Natural killer cell (primary cell): ENCODE measurements at regions not wholly inside any gene's neighbourhood (a gene's known extent, or its start where the extent isn't known, plus 50 kb on each side); places are given as distances from the start of the nearest gene placed in this dataset.

Experiments
- ATAC-seq, 3 donors: fragments of 150-1000 bp in 2 of 3; fragments of 200-7000 bp in 1 of 3; cut with Tn5 transposase; 1 replicate in 1 of 3; 2 replicates in 2 of 3; pipeline ENCODE4 v1.10.0; 2021; ENCODE audit warnings: mild to moderate bottlenecking in 2 of 3, moderate library complexity in 2 of 3
- DNase-seq, 2 donors: peaks; one replicate each; pipeline versions ENCODE4 v3.0.0 to v3.0.0-alpha.2; 2013 to 2021; ENCODE audit warnings: mixed read lengths in 1 of 2
- H3K27ac ChIP-seq: one replicate; pipeline ENCODE4 v1.5.1; 2013; ENCODE audit warnings: mild to moderate bottlenecking, low read length
- H3K27me3 ChIP-seq: one replicate; pipeline ENCODE4 v1.6.1; 2013; ENCODE audit warnings: low read length; ENCODE audit not compliant: control insufficient read depth, insufficient read depth
- H3K36me3 ChIP-seq: one replicate; pipeline ENCODE4 v1.6.1; 2013; ENCODE audit warnings: low read length; ENCODE audit not compliant: control insufficient read depth, insufficient read depth
- H3K4me1 ChIP-seq: one replicate; pipeline ENCODE4 v1.6.1; 2013; ENCODE audit warnings: low read length; ENCODE audit not compliant: control insufficient read depth, insufficient read depth
- H3K4me3 ChIP-seq: one replicate; pipeline ENCODE4 v1.5.1; 2013; ENCODE audit warnings: low read length
- H3K9me3 ChIP-seq: one replicate; pipeline ENCODE4 v1.6.1; 2013; ENCODE audit warnings: low read length; ENCODE audit not compliant: control insufficient read depth, insufficient read depth
- H3K27ac Mint-ChIP-seq, 2 donors: one replicate each; pipeline ENCODE4 v1.8.0; 2022; ENCODE audit warnings: mild to moderate bottlenecking in 2 of 2, mixed read lengths in 2 of 2, moderate library complexity in 1 of 2
- H3K27me3 Mint-ChIP-seq, 2 donors: one replicate each; pipeline ENCODE4 v1.8.0; 2022; ENCODE audit warnings: low read depth in 2 of 2, mixed read lengths in 2 of 2
- H3K36me3 Mint-ChIP-seq: one replicate; pipeline ENCODE4 v1.8.0; 2022; ENCODE audit warnings: mixed read lengths
- H3K4me1 Mint-ChIP-seq, 2 donors: one replicate each; pipeline ENCODE4 v1.8.0; 2022; ENCODE audit warnings: mixed read lengths in 2 of 2
- H3K4me3 Mint-ChIP-seq: one replicate; pipeline ENCODE4 v1.8.0; 2022; ENCODE audit warnings: mild to moderate bottlenecking, moderate library complexity, mixed read lengths
- H3K9me3 Mint-ChIP-seq, 2 donors: one replicate each; pipeline ENCODE4 v1.8.0; 2022; ENCODE audit warnings: mixed read lengths in 2 of 2
- WGBS: methylation state at CpG from one replicate; pipeline ENCODE4 v1.1.7; 2013; ENCODE audit warnings: missing lambda C conversion rate; ENCODE audit not compliant: insufficient coverage; 5-methylcytosine and 5-hydroxymethylcytosine counted together
- intact Hi-C: fragments of 100-400 bp; cut with micrococcal nuclease; formaldehyde crosslinking; loops from one replicate; pipeline ENCODE4 v1.14.2; 2022
- TF ChIP-seq, protein P1 (sequence below): fragments of 200-600 bp; IDR thresholded peaks from one replicate; pipeline ENCODE4 v1.8.0; 2022; ENCODE audit warnings: antibody characterized with exemption

DNA sequence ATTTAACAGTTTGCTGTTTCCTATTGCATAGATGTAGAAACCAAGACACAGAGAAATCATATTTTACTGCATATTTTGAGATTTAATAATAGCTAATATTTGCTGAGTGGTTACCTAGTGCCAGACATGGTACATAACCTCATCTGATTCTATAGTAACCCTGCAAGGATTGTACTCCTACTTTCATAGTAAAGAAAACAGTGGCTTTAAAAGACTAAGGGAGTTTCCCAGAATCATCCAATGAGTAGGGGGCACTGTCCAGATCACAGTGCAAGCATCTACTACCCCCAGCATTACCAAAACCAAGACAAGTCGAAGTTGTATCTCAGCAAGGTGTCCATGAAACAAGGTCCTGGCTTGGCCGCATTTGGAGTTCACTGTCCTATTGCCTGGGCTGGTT is 224.5 kb upstream of the TENM3 start:
- H3K36me3 Mint-ChIP-seq: no peaks in the 10 kb centered on the region
- peak overlapping the region in 1 of 2 donors; percentile 50 for H3K27ac Mint-ChIP-seq
- no peak overlapping the region for H3K4me3 Mint-ChIP-seq
- no peaks in the 10 kb centered on the region for H3K4me1 Mint-ChIP-seq
- Histone ChIP-seq H3K9me3 (no peaks in the 10 kb centered on the region), H3K4me1 (peaks cover 5% of the 10 kb centered on the region), H3K4me3 (no peak overlapping the region), H3K36me3 (no peaks in the 10 kb centered on the region), H3K27me3 (no peaks in the 10 kb centered on the region), H3K27ac (peak overlapping the region; percentile 21)
- no peaks in the 10 kb centered on the region for H3K27me3 Mint-ChIP-seq
- no peak for ATAC-seq
- peaks cover 3 to 10% of the 10 kb centered on the region in 2 donors for H3K9me3 Mint-ChIP-seq
- intact Hi-C loops: no loop called here
- TF ChIP-seq, protein P1, sequence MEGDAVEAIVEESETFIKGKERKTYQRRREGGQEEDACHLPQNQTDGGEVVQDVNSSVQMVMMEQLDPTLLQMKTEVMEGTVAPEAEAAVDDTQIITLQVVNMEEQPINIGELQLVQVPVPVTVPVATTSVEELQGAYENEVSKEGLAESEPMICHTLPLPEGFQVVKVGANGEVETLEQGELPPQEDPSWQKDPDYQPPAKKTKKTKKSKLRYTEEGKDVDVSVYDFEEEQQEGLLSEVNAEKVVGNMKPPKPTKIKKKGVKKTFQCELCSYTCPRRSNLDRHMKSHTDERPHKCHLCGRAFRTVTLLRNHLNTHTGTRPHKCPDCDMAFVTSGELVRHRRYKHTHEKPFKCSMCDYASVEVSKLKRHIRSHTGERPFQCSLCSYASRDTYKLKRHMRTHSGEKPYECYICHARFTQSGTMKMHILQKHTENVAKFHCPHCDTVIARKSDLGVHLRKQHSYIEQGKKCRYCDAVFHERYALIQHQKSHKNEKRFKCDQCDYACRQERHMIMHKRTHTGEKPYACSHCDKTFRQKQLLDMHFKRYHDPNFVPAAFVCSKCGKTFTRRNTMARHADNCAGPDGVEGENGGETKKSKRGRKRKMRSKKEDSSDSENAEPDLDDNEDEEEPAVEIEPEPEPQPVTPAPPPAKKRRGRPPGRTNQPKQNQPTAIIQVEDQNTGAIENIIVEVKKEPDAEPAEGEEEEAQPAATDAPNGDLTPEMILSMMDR: no peak
- no peak for DNase-seq
- WGBS: 76% methylated on average over 2 of the region's 2 CpGs

DNA sequence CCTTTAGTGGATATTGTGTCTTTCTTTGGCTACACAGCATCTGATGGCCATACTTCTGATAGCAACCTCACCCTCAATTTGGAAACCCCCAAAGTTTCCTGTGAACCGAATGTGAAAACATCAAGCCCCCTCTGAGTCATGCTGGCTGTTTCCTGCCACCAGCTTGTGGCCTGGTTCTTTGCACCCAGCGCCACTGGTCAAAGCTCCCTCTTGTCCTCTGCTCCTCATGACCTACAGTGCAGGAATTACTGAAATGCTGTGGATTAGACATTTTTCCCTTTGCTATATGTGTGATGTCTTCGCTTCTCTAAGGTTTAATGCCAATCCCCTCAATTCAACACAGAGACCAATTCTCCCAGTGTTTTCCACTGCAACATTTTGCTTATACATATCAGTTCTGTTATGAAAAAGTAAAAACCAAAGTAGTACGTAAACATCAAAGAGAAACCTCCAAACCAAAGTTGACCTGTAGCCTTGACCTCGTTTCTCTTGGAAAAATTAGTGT is 224.0 kb upstream of the TENM3 start:
- H3K9me3 Mint-ChIP-seq: peaks cover 3 to 10% of the 10 kb centered on the region in 2 donors
- peak overlapping the region in 1 of 2 donors; percentile 50 for H3K27ac Mint-ChIP-seq
- TF ChIP-seq, protein P1: no peak
- peaks cover 5% of the 10 kb centered on the region for H3K4me1 ChIP-seq
- no peaks in the 10 kb centered on the region for H3K36me3 Mint-ChIP-seq
- no peaks in the 10 kb centered on the region for H3K4me1 Mint-ChIP-seq
- 51% methylated on average over 2 of the region's 5 CpGs for WGBS
- intact Hi-C loops: no loop called here
- no peaks in the 10 kb centered on the region for H3K9me3 ChIP-seq
- no peaks in the 10 kb centered on the region for H3K27me3 ChIP-seq
- no peak overlapping the region for H3K4me3 Mint-ChIP-seq
- peak; percentile 62 to 65 (median 63) for ATAC-seq
- H3K27me3 Mint-ChIP-seq: no peaks in the 10 kb centered on the region
- H3K4me3 ChIP-seq: no peak overlapping the region
- H3K27ac ChIP-seq: peak overlapping the region; percentile 21
- H3K36me3 ChIP-seq: no peaks in the 10 kb centered on the region
- peak in 1 of 2 donors; percentile 3 for DNase-seq

DNA sequence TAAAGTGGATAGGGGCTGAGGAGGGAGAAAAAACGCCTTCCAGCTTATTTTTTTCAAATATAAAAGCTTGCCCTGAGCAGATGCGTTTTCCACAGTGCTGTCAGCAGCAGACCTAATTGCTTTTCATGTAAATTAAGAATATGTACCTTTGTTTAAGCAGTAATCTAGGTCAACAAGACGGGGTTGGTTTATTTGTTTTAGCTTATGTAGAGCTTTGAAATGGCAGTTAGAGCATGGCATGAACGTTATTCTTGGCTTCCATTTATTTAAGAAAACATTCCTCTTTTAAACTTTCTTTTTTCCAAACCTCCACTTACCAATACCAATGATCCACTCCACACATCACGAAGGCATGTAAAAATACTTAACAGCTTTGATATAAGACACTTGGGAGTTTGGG is 220.3 kb upstream of the TENM3 start:
- TF ChIP-seq, protein P1: no peak
- no peaks in the 10 kb centered on the region for H3K9me3 ChIP-seq
- H3K36me3 ChIP-seq: no peaks in the 10 kb centered on the region
- H3K4me1 Mint-ChIP-seq: no peaks in the 10 kb centered on the region
- no peaks in the 10 kb centered on the region for H3K27me3 ChIP-seq
- no peak overlapping the region for H3K27ac ChIP-seq
- no peak overlapping the region for H3K4me3 ChIP-seq
- peaks cover 15% of the 10 kb centered on the region for H3K36me3 Mint-ChIP-seq
- DNase-seq: no peak
- no peak for ATAC-seq
- peaks cover 15 to 24% of the 10 kb centered on the region in 2 donors for H3K9me3 Mint-ChIP-seq
- H3K27ac Mint-ChIP-seq: no peak overlapping the region
- no peaks in the 10 kb centered on the region for H3K27me3 Mint-ChIP-seq
- 75% methylated on average over 2 of the region's 5 CpGs for WGBS
- H3K4me3 Mint-ChIP-seq: no peak overlapping the region
- intact Hi-C loops: no loop called here
- H3K4me1 ChIP-seq: peaks cover 5% of the 10 kb centered on the region

DNA sequence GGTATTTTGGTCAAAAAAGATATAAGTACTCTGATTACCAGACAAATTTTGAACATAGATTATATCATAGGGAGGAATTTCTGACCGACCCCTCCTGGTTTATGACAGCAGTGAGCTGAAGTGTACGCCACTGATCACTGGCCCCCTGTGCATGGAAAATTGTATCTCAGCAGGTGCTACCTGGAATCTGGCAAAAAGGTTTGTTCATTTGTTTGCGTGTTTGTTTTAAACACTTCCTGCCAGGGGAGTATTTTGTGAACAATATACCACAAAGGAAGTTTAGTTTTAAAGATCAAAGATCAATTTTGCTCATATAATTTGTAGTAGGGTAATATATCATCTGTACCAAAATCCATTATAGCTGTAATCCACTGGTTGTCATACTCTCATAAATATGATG is 219.7 kb upstream of the TENM3 start:
- H3K27ac Mint-ChIP-seq: no peak overlapping the region
- H3K4me1 ChIP-seq: peaks cover 5% of the 10 kb centered on the region
- no peak overlapping the region for H3K4me3 Mint-ChIP-seq
- H3K36me3 Mint-ChIP-seq: peaks cover 15% of the 10 kb centered on the region
- peaks cover 20 to 28% of the 10 kb centered on the region in 2 donors for H3K9me3 Mint-ChIP-seq
- WGBS: 93% methylated on average over 2 of the region's 3 CpGs
- TF ChIP-seq, protein P1: no peak
- DNase-seq: no peak
- no peak for ATAC-seq
- H3K36me3 ChIP-seq: no peaks in the 10 kb centered on the region
- H3K27me3 Mint-ChIP-seq: no peaks in the 10 kb centered on the region
- intact Hi-C loops: no loop called here
- H3K27me3 ChIP-seq: no peaks in the 10 kb centered on the region
- no peaks in the 10 kb centered on the region for H3K4me1 Mint-ChIP-seq
- H3K4me3 ChIP-seq: no peak overlapping the region
- H3K27ac ChIP-seq: no peak overlapping the region
- H3K9me3 ChIP-seq: no peaks in the 10 kb centered on the region
